HUES6 (cell line): ENCODE measurements at regions not wholly inside any gene's neighbourhood (a gene's known extent, or its start where the extent isn't known, plus 50 kb on each side); places are given as distances from the start of the nearest gene placed in this dataset.

ENCODE experiments used
- H3K27ac ChIP-seq: 2 replicates; pipeline ENCODE4 v1.7.0; 2013; ENCODE audit warnings: low read depth, mild to moderate bottlenecking, low read length, inconsistent platforms
- H3K27me3 ChIP-seq: 2 replicates; pipeline ENCODE4 v1.6.1; 2013; ENCODE audit warnings: low read length; ENCODE audit not compliant: control insufficient read depth, insufficient read depth
- H3K36me3 ChIP-seq: 2 replicates; pipeline ENCODE4 v1.6.1; 2013; ENCODE audit warnings: low read length; ENCODE audit not compliant: control insufficient read depth, insufficient read depth
- H3K4me1 ChIP-seq: 2 replicates; pipeline ENCODE4 v1.6.1; 2013; ENCODE audit warnings: low read length; ENCODE audit not compliant: control insufficient read depth, insufficient read depth
- H3K4me3 ChIP-seq: 2 replicates; pipeline ENCODE4 v1.5.1; 2013; ENCODE audit warnings: low read depth, low read length
- H3K9ac ChIP-seq: one replicate; pipeline ENCODE4 v1.6.1; 2013; ENCODE audit warnings: mild to moderate bottlenecking, low read length
- H3K9me3 ChIP-seq: 2 replicates; pipeline ENCODE4 v1.6.1; 2013; ENCODE audit warnings: low read depth, low read length; ENCODE audit not compliant: control insufficient read depth, insufficient read depth

GRCh38 chr10:4661511-4662255 lies 164.3 kb upstream of the AKR1E2 start:
- Histone ChIP-seq H3K36me3 (no peaks in the 10 kb centered on the region), H3K27ac (no peak overlapping the region), H3K9ac (no peak overlapping the region), H3K27me3 (no peaks in the 10 kb centered on the region), H3K9me3 (no peaks in the 10 kb centered on the region), H3K4me1 (peaks cover 10% of the 10 kb centered on the region; the same call in 1 of the 2 replicates), H3K4me3 (no peak overlapping the region)

GRCh38 chr10:4658777-4659176 lies 167.2 kb upstream of the AKR1E2 start:
- no peak overlapping the region for H3K9ac ChIP-seq
- peaks cover 10% of the 10 kb centered on the region; the same call in 1 of the 2 replicates for H3K4me1 ChIP-seq
- H3K9me3 ChIP-seq: no peaks in the 10 kb centered on the region
- no peak overlapping the region for H3K27ac ChIP-seq
- H3K27me3 ChIP-seq: no peaks in the 10 kb centered on the region
- no peak overlapping the region for H3K4me3 ChIP-seq
- no peaks in the 10 kb centered on the region for H3K36me3 ChIP-seq

- Histone ChIP-seq H3K36me3 (no peaks in the 10 kb centered on the region), H3K9ac (no peak overlapping the region), H3K9me3 (no peaks in the 10 kb centered on the region), H3K4me3 (no peak overlapping the region), H3K27me3 (no peaks in the 10 kb centered on the region), H3K27ac (no peak overlapping the region), H3K4me1 (peaks cover 3% of the 10 kb centered on the region; the same call in 1 of the 2 replicates)
Observed at GRCh38 chr10:4656576-4657194, 169.3 kb upstream of the AKR1E2 start.

- Histone ChIP-seq H3K36me3 (no peaks in the 10 kb centered on the region), H3K9me3 (no peaks in the 10 kb centered on the region), H3K4me3 (no peak overlapping the region), H3K4me1 (peaks cover 3% of the 10 kb centered on the region; the same call in 1 of the 2 replicates), H3K27me3 (no peaks in the 10 kb centered on the region), H3K27ac (no peak overlapping the region), H3K9ac (no peak overlapping the region)
Observed at GRCh38 chr10:4655879-4656278, 170.1 kb upstream of the AKR1E2 start.

GRCh38 chr10:4655406-4655805 lies 170.6 kb upstream of the AKR1E2 start:
- Histone ChIP-seq H3K4me1 (peaks cover 3% of the 10 kb centered on the region; the same call in 1 of the 2 replicates), H3K9me3 (no peaks in the 10 kb centered on the region), H3K4me3 (no peak overlapping the region), H3K27me3 (no peaks in the 10 kb centered on the region), H3K9ac (no peak overlapping the region), H3K27ac (no peak overlapping the region), H3K36me3 (no peaks in the 10 kb centered on the region)

- Histone ChIP-seq H3K4me1 (peaks cover 3% of the 10 kb centered on the region; the same call in 1 of the 2 replicates), H3K36me3 (no peaks in the 10 kb centered on the region), H3K27ac (no peak overlapping the region), H3K27me3 (no peaks in the 10 kb centered on the region), H3K4me3 (no peak overlapping the region), H3K9me3 (no peaks in the 10 kb centered on the region), H3K9ac (no peak overlapping the region)
Observed at GRCh38 chr10:4654496-4654895, 171.5 kb upstream of the AKR1E2 start.

GRCh38 chr10:4653160-4653559 lies 172.8 kb upstream of the AKR1E2 start:
- peaks cover 3% of the 10 kb centered on the region; the same call in 1 of the 2 replicates for H3K4me1 ChIP-seq
- H3K27ac ChIP-seq: no peak overlapping the region
- no peak overlapping the region for H3K4me3 ChIP-seq
- H3K27me3 ChIP-seq: no peaks in the 10 kb centered on the region
- no peaks in the 10 kb centered on the region for H3K36me3 ChIP-seq
- H3K9ac ChIP-seq: no peak overlapping the region
- H3K9me3 ChIP-seq: no peaks in the 10 kb centered on the region

GRCh38 chr10:4652111-4653010 lies 173.6 kb upstream of the AKR1E2 start:
- H3K9me3 ChIP-seq: no peaks in the 10 kb centered on the region
- H3K36me3 ChIP-seq: no peaks in the 10 kb centered on the region
- H3K4me3 ChIP-seq: no peak overlapping the region
- no peak overlapping the region for H3K27ac ChIP-seq
- no peak overlapping the region for H3K9ac ChIP-seq
- peaks cover 3% of the 10 kb centered on the region; the same call in 1 of the 2 replicates for H3K4me1 ChIP-seq
- no peaks in the 10 kb centered on the region for H3K27me3 ChIP-seq

GRCh38 chr10:4651404-4652037 lies 174.5 kb upstream of the AKR1E2 start:
- Histone ChIP-seq H3K27ac (no peak overlapping the region), H3K27me3 (no peaks in the 10 kb centered on the region), H3K4me1 (peaks cover 3% of the 10 kb centered on the region; the same call in 1 of the 2 replicates), H3K4me3 (no peak overlapping the region), H3K9me3 (no peaks in the 10 kb centered on the region), H3K9ac (no peak overlapping the region), H3K36me3 (no peaks in the 10 kb centered on the region)

GRCh38 chr10:4650582-4650981 lies 175.4 kb upstream of the AKR1E2 start:
- no peaks in the 10 kb centered on the region for H3K27me3 ChIP-seq
- H3K9ac ChIP-seq: no peak overlapping the region
- peaks cover 3% of the 10 kb centered on the region; the same call in 1 of the 2 replicates for H3K4me1 ChIP-seq
- no peak overlapping the region for H3K4me3 ChIP-seq
- H3K9me3 ChIP-seq: no peaks in the 10 kb centered on the region
- H3K36me3 ChIP-seq: no peaks in the 10 kb centered on the region
- H3K27ac ChIP-seq: no peak overlapping the region
